SK-N-SH treated with all-trans-retinoic acid at 6 μM for 48 hours (cell line): ENCODE measurements at regions not wholly inside any gene's neighbourhood (a gene's known extent, or its start where the extent isn't known, plus 50 kb on each side); places are given as distances from the start of the nearest gene placed in this dataset.

Experiments
- CSRNP3 ChIP-seq: fragments of 250-450 bp; sonication (Bioruptor Pico); IDR thresholded peaks from 2 replicates; pipeline ENCODE4 v1.5.1; 2021; ENCODE audit warnings: mild to moderate bottlenecking, moderate library complexity
- POU6F1 ChIP-seq: fragments of 250-450 bp; sonication (Bioruptor Pico); IDR thresholded peaks from 2 replicates; pipeline ENCODE4 v1.8.0; 2021; ENCODE audit warnings: low read depth, mild to moderate bottlenecking, moderate library complexity, borderline replicate concordance
- ZFP3 ChIP-seq: fragments of 250-450 bp; sonication (Bioruptor Pico); IDR thresholded peaks from 2 replicates; pipeline ENCODE4 v1.5.0; 2020; ENCODE audit warnings: mild to moderate bottlenecking, moderate library complexity

GRCh38 chr7:22649686-22650085, 77.3 kb upstream of the IL6 start:
- no peak for TF ChIP-seq POU6F1 (CRISPR knock-in tag)
- TF ChIP-seq CSRNP3 (CRISPR knock-in tag): no peak
- TF ChIP-seq ZFP3: no peak
